Breast epithelium (tissue), 4 donors: ENCODE measurements at regions not wholly inside any gene's neighbourhood (a gene's known extent, or its start where the extent isn't known, plus 50 kb on each side); places are given as distances from the start of the nearest gene placed in this dataset.

Experiments
- DNase-seq, 2 donors: peaks; one replicate each; pipeline ENCODE4 v3.0.0-alpha.2; 2019; ENCODE audit warnings: low spot score in 2 of 2
- H3K27ac ChIP-seq, 2 donors: fragments of 200-600 bp; sonication (generic) in 1 of 2; one replicate each; pipeline ENCODE4 v1.5.1; 2016 to 2019; ENCODE audit warnings: mild to moderate bottlenecking in 1 of 2
- H3K27me3 ChIP-seq, 2 donors: fragments of 200-600 bp; sonication (generic) in 1 of 2; one replicate each; pipeline versions ENCODE4 v1.5.1 to v1.6.0; 2017 to 2019; ENCODE audit warnings: control low read depth in 1 of 2, mild to moderate bottlenecking in 1 of 2
- H3K36me3 ChIP-seq: fragments of 200-600 bp; one replicate; pipeline ENCODE4 v1.5.1; 2019
- H3K4me1 ChIP-seq, 2 donors: fragments of 200-600 bp; sonication (generic); one replicate each; pipeline ENCODE4 v1.5.1; 2016 to 2019; ENCODE audit warnings: control low read depth in 1 of 2
- H3K4me3 ChIP-seq, 3 donors: fragments of 200-600 bp; sonication (generic); 1 replicate in 2 of 3; 2 replicates in 1 of 3; pipeline ENCODE4 v1.5.1; 2016 to 2019; ENCODE audit warnings: mild to moderate bottlenecking in 3 of 3, moderate library complexity in 2 of 3
- H3K9me3 ChIP-seq, 2 donors: fragments of 200-600 bp; sonication (generic) in 1 of 2; one replicate each; pipeline ENCODE4 v1.5.1; 2016 to 2019; ENCODE audit warnings: control low read depth in 1 of 2
- POLR2A ChIP-seq: fragments of 450-650 bp; IDR thresholded peaks from one replicate; pipeline ENCODE4 v1.6.1; 2016; ENCODE audit warnings: antibody characterized with exemption, mild to moderate bottlenecking, moderate library complexity
- POLR2AphosphoS5 ChIP-seq, 3 donors: sonication (generic); formaldehyde crosslinking; IDR thresholded peaks; one replicate each; pipeline ENCODE4 v1.6.1; 2017; ENCODE audit warnings: antibody characterized with exemption in 3 of 3
- intact Hi-C: fragments of 100-400 bp; cut with DNase I; formaldehyde crosslinking; loops from one replicate; pipeline ENCODE4 v1.15.1; 2023; ENCODE audit warnings: low total_unique reads
- TF ChIP-seq, protein P1 (sequence below), 3 donors: fragments of 450-650 bp; IDR thresholded peaks; one replicate each; pipeline ENCODE4 v1.5.1; 2016 to 2017; ENCODE audit warnings: antibody characterized with exemption in 3 of 3, mild to moderate bottlenecking in 3 of 3, moderate library complexity in 3 of 3

GRCh38 chr4:123952530-123953274 is 556.1 kb downstream of the SPRY1 start:
- no peak overlapping the region for H3K4me3 ChIP-seq
- H3K9me3 ChIP-seq = no peaks in the 10 kb centered on the region
- TF ChIP-seq, protein P1, sequence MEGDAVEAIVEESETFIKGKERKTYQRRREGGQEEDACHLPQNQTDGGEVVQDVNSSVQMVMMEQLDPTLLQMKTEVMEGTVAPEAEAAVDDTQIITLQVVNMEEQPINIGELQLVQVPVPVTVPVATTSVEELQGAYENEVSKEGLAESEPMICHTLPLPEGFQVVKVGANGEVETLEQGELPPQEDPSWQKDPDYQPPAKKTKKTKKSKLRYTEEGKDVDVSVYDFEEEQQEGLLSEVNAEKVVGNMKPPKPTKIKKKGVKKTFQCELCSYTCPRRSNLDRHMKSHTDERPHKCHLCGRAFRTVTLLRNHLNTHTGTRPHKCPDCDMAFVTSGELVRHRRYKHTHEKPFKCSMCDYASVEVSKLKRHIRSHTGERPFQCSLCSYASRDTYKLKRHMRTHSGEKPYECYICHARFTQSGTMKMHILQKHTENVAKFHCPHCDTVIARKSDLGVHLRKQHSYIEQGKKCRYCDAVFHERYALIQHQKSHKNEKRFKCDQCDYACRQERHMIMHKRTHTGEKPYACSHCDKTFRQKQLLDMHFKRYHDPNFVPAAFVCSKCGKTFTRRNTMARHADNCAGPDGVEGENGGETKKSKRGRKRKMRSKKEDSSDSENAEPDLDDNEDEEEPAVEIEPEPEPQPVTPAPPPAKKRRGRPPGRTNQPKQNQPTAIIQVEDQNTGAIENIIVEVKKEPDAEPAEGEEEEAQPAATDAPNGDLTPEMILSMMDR (IDR thresholded peaks at IDR 0.05) = no peak
- TF ChIP-seq POLR2A (no peak), POLR2AphosphoS5 (IDR thresholded peaks at IDR 0.05) (no peak)
- no peaks in the 10 kb centered on the region for H3K4me1 ChIP-seq
- no peak overlapping the region for H3K27ac ChIP-seq
- H3K36me3 ChIP-seq = no peaks in the 10 kb centered on the region
- intact Hi-C loops = no loop called here
- no peaks in the 10 kb centered on the region for H3K27me3 ChIP-seq
- DNase-seq = no peak

DNA sequence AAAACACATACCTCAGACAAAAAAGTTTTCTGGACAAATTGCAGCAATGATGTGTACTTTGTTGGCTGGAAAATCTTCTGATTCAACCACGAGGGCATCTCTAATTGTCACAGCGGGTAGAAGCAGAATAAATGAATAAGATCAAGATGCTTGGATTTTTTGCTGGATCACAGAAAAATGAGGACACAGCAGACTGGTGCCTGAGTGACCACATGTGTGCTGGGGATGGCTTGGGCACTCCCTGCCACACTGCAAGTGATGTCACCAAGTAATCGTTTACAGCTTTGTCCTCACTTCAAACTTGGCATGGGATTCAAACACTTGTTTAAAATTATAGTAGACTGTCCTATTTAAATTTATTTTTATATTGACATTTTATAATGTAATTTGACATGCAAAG is 557.0 kb downstream of the SPRY1 start:
- Histone ChIP-seq H3K36me3 (no peaks in the 10 kb centered on the region), H3K27ac (no peak overlapping the region), H3K4me3 (no peak overlapping the region), H3K4me1 (no peaks in the 10 kb centered on the region), H3K27me3 (no peaks in the 10 kb centered on the region), H3K9me3 (no peaks in the 10 kb centered on the region)
- intact Hi-C loops = no loop called here
- TF ChIP-seq POLR2A (no peak), POLR2AphosphoS5 (IDR thresholded peaks at IDR 0.05) (no peak)
- TF ChIP-seq, protein P1 (IDR thresholded peaks at IDR 0.05) = no peak
- DNase-seq = no peak

DNA sequence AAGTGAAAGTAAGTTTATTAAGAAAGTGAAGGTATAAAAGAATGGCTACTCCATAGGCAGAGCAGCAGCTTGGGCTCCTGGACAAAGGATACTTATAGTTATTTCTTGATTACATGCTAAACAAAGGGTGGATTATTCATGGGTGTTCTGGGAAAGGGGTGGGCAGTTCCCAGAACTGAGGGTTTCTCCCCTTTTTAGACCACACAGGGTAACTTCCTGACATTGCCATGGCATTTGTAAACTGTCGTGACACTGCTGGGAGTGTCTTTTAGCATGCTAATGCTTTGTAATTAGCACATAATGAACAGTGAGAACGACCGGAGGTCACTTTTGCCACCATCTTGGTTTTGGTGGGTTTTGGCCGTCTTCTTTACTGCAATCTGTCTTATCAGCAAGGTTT is 557.6 kb downstream of the SPRY1 start:
- no peak overlapping the region for H3K27ac ChIP-seq
- H3K4me1 ChIP-seq = no peaks in the 10 kb centered on the region
- no peaks in the 10 kb centered on the region for H3K27me3 ChIP-seq
- no peaks in the 10 kb centered on the region for H3K9me3 ChIP-seq
- TF ChIP-seq POLR2AphosphoS5 (IDR thresholded peaks at IDR 0.05) (no peak), POLR2A (no peak)
- TF ChIP-seq, protein P1 (IDR thresholded peaks at IDR 0.05) = no peak
- no peaks in the 10 kb centered on the region for H3K36me3 ChIP-seq
- DNase-seq = no peak
- H3K4me3 ChIP-seq = no peak overlapping the region
- intact Hi-C loops = no loop called here

- H3K4me1 ChIP-seq = no peaks in the 10 kb centered on the region
- DNase-seq = no peak
- no peak overlapping the region for H3K27ac ChIP-seq
- H3K4me3 ChIP-seq = no peak overlapping the region
- TF ChIP-seq POLR2AphosphoS5 (IDR thresholded peaks at IDR 0.05) (no peak), POLR2A (no peak)
- TF ChIP-seq, protein P1 (IDR thresholded peaks at IDR 0.05) = no peak
- intact Hi-C loops = no loop called here
- no peaks in the 10 kb centered on the region for H3K27me3 ChIP-seq
- H3K9me3 ChIP-seq = no peaks in the 10 kb centered on the region
- H3K36me3 ChIP-seq = no peaks in the 10 kb centered on the region
Observed at GRCh38 chr4:123955167-123955800, 558.7 kb downstream of the SPRY1 start.

DNA sequence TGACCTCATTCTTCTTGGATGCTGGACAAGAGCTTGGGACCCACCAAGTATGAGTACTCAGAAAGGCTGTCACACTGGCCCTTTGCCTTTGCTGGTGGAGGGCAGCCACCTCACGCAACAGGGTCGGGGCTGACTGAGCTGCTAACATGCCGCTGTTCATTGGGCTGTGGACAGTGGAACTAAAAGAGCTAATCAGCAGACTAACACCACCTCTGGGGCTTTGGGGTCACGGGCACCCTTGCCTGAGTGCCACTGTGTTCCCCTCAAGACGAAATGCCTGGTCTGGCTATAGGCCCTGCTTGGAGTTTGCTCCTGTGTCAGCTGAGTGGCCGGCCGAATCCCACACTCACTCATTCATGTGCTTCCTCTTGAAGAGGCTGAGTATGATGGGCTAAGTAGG is 559.6 kb downstream of the SPRY1 start:
- intact Hi-C loops = no loop called here
- TF ChIP-seq, protein P1 (IDR thresholded peaks at IDR 0.05) = no peak
- TF ChIP-seq POLR2AphosphoS5 (IDR thresholded peaks at IDR 0.05) (no peak), POLR2A (no peak)
- Histone ChIP-seq H3K36me3 (no peaks in the 10 kb centered on the region), H3K27ac (no peak overlapping the region), H3K9me3 (no peaks in the 10 kb centered on the region), H3K4me3 (no peak overlapping the region), H3K27me3 (no peaks in the 10 kb centered on the region), H3K4me1 (no peaks in the 10 kb centered on the region)
- DNase-seq = no peak
